ENCODE measurements at regions not wholly inside any gene's neighbourhood (a gene's known extent, or its start where the extent isn't known, plus 50 kb on each side); places are given as distances from the start of the nearest gene placed in this dataset.

DNA sequence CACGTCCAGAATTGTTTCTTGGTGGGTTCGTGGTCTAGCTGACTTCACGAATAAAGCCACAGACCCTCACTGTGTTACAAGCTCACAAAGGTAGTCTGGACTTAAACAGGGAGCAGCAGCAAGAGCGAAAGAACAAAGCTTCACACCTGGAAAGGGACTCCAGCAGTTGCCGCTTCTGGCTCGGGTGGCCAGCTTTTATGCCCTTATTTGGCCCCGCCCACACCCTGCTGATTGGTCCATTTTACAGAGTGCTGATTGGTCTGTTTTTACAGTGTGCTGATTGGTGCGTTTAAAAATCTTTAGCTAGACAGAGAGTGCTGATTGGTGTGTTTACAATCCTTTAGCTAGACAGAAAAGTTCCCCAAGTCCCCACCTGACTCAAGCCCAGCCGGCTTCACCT lies 194.2 kb upstream of the NDN start:
- TF ChIP-seq TCF7L2 (IDR thresholded peaks at IDR 0.05; ENCODE audit: low read depth, low read length) (no peak), POLR2AphosphoS5 (IDR thresholded peaks at IDR 0.05; ENCODE audit: low read depth, low read length) (no peak), SIN3A (IDR thresholded peaks at IDR 0.05; ENCODE audit: borderline replicate concordance, insufficient read depth, low read depth, low read length) (no peak)
- TF ChIP-seq, protein P1, sequence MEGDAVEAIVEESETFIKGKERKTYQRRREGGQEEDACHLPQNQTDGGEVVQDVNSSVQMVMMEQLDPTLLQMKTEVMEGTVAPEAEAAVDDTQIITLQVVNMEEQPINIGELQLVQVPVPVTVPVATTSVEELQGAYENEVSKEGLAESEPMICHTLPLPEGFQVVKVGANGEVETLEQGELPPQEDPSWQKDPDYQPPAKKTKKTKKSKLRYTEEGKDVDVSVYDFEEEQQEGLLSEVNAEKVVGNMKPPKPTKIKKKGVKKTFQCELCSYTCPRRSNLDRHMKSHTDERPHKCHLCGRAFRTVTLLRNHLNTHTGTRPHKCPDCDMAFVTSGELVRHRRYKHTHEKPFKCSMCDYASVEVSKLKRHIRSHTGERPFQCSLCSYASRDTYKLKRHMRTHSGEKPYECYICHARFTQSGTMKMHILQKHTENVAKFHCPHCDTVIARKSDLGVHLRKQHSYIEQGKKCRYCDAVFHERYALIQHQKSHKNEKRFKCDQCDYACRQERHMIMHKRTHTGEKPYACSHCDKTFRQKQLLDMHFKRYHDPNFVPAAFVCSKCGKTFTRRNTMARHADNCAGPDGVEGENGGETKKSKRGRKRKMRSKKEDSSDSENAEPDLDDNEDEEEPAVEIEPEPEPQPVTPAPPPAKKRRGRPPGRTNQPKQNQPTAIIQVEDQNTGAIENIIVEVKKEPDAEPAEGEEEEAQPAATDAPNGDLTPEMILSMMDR (IDR thresholded peaks at IDR 0.05), result no peak
- TF ChIP-seq, protein P2, sequence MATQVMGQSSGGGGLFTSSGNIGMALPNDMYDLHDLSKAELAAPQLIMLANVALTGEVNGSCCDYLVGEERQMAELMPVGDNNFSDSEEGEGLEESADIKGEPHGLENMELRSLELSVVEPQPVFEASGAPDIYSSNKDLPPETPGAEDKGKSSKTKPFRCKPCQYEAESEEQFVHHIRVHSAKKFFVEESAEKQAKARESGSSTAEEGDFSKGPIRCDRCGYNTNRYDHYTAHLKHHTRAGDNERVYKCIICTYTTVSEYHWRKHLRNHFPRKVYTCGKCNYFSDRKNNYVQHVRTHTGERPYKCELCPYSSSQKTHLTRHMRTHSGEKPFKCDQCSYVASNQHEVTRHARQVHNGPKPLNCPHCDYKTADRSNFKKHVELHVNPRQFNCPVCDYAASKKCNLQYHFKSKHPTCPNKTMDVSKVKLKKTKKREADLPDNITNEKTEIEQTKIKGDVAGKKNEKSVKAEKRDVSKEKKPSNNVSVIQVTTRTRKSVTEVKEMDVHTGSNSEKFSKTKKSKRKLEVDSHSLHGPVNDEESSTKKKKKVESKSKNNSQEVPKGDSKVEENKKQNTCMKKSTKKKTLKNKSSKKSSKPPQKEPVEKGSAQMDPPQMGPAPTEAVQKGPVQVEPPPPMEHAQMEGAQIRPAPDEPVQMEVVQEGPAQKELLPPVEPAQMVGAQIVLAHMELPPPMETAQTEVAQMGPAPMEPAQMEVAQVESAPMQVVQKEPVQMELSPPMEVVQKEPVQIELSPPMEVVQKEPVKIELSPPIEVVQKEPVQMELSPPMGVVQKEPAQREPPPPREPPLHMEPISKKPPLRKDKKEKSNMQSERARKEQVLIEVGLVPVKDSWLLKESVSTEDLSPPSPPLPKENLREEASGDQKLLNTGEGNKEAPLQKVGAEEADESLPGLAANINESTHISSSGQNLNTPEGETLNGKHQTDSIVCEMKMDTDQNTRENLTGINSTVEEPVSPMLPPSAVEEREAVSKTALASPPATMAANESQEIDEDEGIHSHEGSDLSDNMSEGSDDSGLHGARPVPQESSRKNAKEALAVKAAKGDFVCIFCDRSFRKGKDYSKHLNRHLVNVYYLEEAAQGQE (IDR thresholded peaks at IDR 0.05; ENCODE audit: insufficient read depth in 1 of 2, low read depth in 2 of 2, low read length in 1 of 2), result no peak
